Liver (tissue), 8 donors: ENCODE measurements at regions not wholly inside any gene's neighbourhood (a gene's known extent, or its start where the extent isn't known, plus 50 kb on each side); places are given as distances from the start of the nearest gene placed in this dataset.

ENCODE experiments used
- DNase-seq: peaks from one replicate; pipeline ENCODE4 v3.0.0-alpha.2; 2017; ENCODE audit warnings: low spot score
- H3K27ac ChIP-seq, 2 donors: one replicate each; pipeline ENCODE4 v1.7.0; 2013; ENCODE audit warnings: inconsistent platforms in 2 of 2, low read length in 2 of 2, control low read depth in 1 of 2, low read depth in 1 of 2, mild to moderate bottlenecking in 1 of 2
- H3K27me3 ChIP-seq, 4 donors: one replicate each; pipeline versions ENCODE4 v1.6.1 to v1.7.0; 2013; ENCODE audit warnings: low read length in 3 of 4, inconsistent platforms in 1 of 4, mild to moderate bottlenecking in 1 of 4, moderate library complexity in 1 of 4; ENCODE audit not compliant: control insufficient read depth in 4 of 4, insufficient read depth in 4 of 4
- H3K36me3 ChIP-seq, 4 donors: one replicate each; pipeline versions ENCODE4 v1.6.1 to v1.7.0; 2013; ENCODE audit warnings: low read length in 3 of 4, mild to moderate bottlenecking in 3 of 4, low read depth in 1 of 4, moderate library complexity in 1 of 4; ENCODE audit not compliant: control insufficient read depth in 4 of 4, insufficient read depth in 3 of 4
- H3K4me1 ChIP-seq, 4 donors: one replicate each; pipeline versions ENCODE4 v1.6.1 to v1.7.0; 2013; ENCODE audit warnings: low read length in 3 of 4, mild to moderate bottlenecking in 3 of 4, moderate library complexity in 1 of 4; ENCODE audit not compliant: control insufficient read depth in 4 of 4, insufficient read depth in 4 of 4
- H3K4me3 ChIP-seq, 3 donors: one replicate each; pipeline versions ENCODE4 v1.6.1 to v1.7.0; 2013; ENCODE audit warnings: low read length in 3 of 3, control low read depth in 1 of 3, low read depth in 1 of 3, mild to moderate bottlenecking in 1 of 3
- H3K9ac ChIP-seq, 2 donors: one replicate each; pipeline ENCODE4 v1.7.0; 2013; ENCODE audit warnings: low read length in 2 of 2, mild to moderate bottlenecking in 2 of 2, moderate library complexity in 2 of 2, control low read depth in 1 of 2, low read depth in 1 of 2
- H3K9me3 ChIP-seq, 4 donors: one replicate each; pipeline versions ENCODE4 v1.6.1 to v1.7.0; 2013; ENCODE audit warnings: low read length in 3 of 4; ENCODE audit not compliant: control insufficient read depth in 4 of 4
- EGR1 ChIP-seq, 2 donors: IDR thresholded peaks; 2 replicates each; pipeline ENCODE4 v1.6.1; 2016 to 2018; ENCODE audit warnings: antibody characterized with exemption in 2 of 2, low read depth in 2 of 2
- FOXA1 ChIP-seq: IDR thresholded peaks from 2 replicates; pipeline ENCODE4 v1.6.1; 2016; ENCODE audit warnings: antibody characterized with exemption
- FOXA2 ChIP-seq: IDR thresholded peaks from 2 replicates; pipeline ENCODE4 v1.6.1; 2016; ENCODE audit warnings: antibody characterized with exemption
- GABPA ChIP-seq, 2 donors: IDR thresholded peaks in 1 of 2; conservative IDR thresholded peaks in 1 of 2; 2 replicates each; pipeline ENCODE4 v1.6.1; 2016; ENCODE audit warnings: antibody characterized with exemption in 2 of 2, mild to moderate bottlenecking in 1 of 2, moderate library complexity in 1 of 2
- HNF4A ChIP-seq, 2 donors: conservative IDR thresholded peaks; 2 replicates each; pipeline ENCODE4 v1.6.1; 2016; ENCODE audit warnings: antibody characterized with exemption in 2 of 2, mild to moderate bottlenecking in 2 of 2
- HNF4G ChIP-seq: IDR thresholded peaks from 2 replicates; pipeline ENCODE4 v1.6.1; 2016; ENCODE audit warnings: antibody characterized with exemption
- JUND ChIP-seq, 2 donors: IDR thresholded peaks; 2 replicates each; pipeline ENCODE4 v1.6.1; 2016; ENCODE audit warnings: antibody characterized with exemption in 2 of 2
- NR2F2 ChIP-seq: IDR thresholded peaks from 2 replicates; pipeline ENCODE4 v1.6.1; 2016; ENCODE audit warnings: antibody characterized with exemption
- RAD21 ChIP-seq, 2 donors: IDR thresholded peaks; 2 replicates each; pipeline ENCODE4 v1.6.1; 2016; ENCODE audit warnings: antibody characterized with exemption in 2 of 2, mild to moderate bottlenecking in 2 of 2
- RXRA ChIP-seq, 2 donors: IDR thresholded peaks; 2 replicates each; pipeline ENCODE4 v1.6.1; 2017 to 2018; ENCODE audit warnings: antibody characterized with exemption in 2 of 2, mild to moderate bottlenecking in 1 of 2
- SP1 ChIP-seq: IDR thresholded peaks from 2 replicates; pipeline ENCODE4 v1.6.1; 2018; ENCODE audit warnings: antibody characterized with exemption, mild to moderate bottlenecking
- TAF1 ChIP-seq: conservative IDR thresholded peaks from 2 replicates; pipeline ENCODE4 v1.6.1; 2016; ENCODE audit warnings: antibody characterized with exemption, mild to moderate bottlenecking
- WGBS: extraction: QIAGEN DNeasy Blood & Tissue Kit; methylation state at CpG from one replicate; pipeline ENCODE4 v1.1.7; 2013; 5-methylcytosine and 5-hydroxymethylcytosine counted together
- TF ChIP-seq, protein P1 (sequence below): fragments of 150-350 bp; IDR thresholded peaks from 2 replicates; pipeline ENCODE4 v1.5.1; 2017; ENCODE audit warnings: improper control_type of control experiment, low read depth, low read length; ENCODE audit not compliant: missing input control
- TF ChIP-seq, protein P2 (sequence below): IDR thresholded peaks from 2 replicates; pipeline ENCODE4 v1.6.1; 2016; ENCODE audit warnings: antibody characterized with exemption
- TF ChIP-seq, protein P3 (sequence below): IDR thresholded peaks from 2 replicates; pipeline ENCODE4 v1.6.1; 2016; ENCODE audit warnings: antibody characterized with exemption
- TF ChIP-seq, protein P4 (sequence below): IDR thresholded peaks from 2 replicates; pipeline ENCODE4 v1.6.1; 2016; ENCODE audit warnings: antibody characterized with exemption
- donor health status: healthy.
- donor health status: healthy.
- donor health status: healthy.
- donor health status: healthy.
- donor health status: healthy.

DNA sequence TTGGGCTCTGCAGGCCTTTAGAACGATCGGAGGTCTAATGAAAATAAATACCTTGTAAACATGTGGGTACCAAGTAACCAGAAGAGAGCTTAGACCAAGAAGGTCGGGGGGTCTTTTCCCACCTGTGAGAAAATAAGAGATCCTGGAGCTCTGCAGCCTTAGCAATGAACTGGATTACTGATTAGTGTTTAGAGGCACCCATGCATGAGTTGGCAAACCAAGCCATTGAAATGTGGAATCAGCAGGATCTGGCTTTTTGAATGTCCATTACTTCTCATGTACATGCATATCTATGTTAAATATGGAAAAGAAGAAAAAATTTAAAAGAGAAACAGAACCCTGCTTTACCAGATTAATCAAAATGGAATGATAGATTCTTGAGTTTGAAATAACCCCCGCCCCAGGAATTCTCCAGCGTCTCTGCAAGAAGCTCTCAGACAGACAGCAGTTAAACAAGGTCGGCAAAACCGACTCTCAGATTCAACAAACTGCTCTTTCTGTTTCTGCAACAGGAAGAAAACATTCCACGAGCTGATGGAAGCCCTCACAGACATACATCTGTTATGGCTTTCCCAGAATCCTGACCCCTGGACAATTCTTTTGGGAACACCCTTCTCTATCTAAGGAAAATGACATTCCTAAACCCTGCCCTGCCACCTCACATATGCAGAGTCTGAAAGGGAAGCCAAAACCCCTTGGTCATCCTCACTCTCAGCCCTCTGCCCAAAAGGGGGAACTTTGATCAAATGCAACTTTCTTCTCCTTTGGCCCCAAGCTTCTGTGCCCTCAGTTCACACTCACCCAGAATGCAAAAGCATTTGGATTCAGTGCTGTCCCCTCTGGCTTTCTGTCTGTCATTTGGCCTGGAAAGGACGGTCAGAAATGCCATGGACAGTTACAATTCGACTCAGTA, 78.7 kb upstream of the EN2 start:
- Histone ChIP-seq H3K4me1 (peaks cover 12 to 48% (median 31%) of the 10 kb centered on the region in 4 donors), H3K9ac (no peak overlapping the region), H3K4me3 (no peak overlapping the region), H3K9me3 (no peaks in the 10 kb centered on the region), H3K27me3 (peaks cover 8 to 53% (median 24%) of the 10 kb centered on the region in 4 donors), H3K27ac (no peak overlapping the region), H3K36me3 (no peaks in the 10 kb centered on the region)
- DNase-seq, result no peak
- TF ChIP-seq GABPA (IDR thresholded peaks at IDR 0.05 in 1 of 2, conservative IDR thresholded peaks at IDR 0.05 in 1 of 2) (no peak), NR2F2 (no peak), FOXA1 (no peak), HNF4G (no peak), SP1 (no peak)
- 6% methylated on average over 10 of the region's 10 CpGs for WGBS

DNA sequence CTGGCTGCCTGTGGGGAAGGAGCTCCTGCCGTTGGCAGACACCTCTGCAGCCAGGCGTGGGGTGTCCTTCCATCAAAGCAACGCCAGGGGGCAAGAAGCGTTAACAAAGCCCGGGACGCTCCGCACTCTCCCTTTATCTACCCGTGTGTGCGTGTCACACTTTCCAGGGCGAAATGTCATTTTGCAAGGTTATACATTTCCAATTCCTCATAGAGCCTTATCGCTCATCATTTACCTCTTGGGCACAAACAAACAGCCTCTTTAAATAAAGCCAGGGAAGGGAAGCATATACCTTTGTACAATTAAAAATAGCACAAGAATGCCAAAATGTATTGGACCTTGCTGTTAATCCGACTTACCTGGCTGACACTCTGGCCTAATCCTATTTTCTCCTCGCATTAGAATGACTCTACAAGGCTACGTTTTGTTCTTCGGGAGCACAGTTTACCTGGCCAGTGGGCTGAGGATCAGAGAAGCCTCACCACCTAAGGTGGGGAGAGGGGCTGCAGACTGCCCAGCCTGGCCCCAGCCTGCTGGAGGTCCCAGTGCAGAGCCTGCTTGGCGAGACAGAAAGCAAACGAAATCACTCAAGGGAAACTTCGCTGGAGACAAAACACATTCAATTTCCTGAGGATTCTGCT, 77.6 kb upstream of the EN2 start:
- peaks cover 6 to 46% (median 23%) of the 10 kb centered on the region in 4 donors for H3K27me3 ChIP-seq
- WGBS, result 3% methylated on average over 18 of the region's 18 CpGs
- peaks cover 7 to 37% (median 24%) of the 10 kb centered on the region in 4 donors for H3K4me1 ChIP-seq
- H3K27ac ChIP-seq, result no peak overlapping the region
- no peak overlapping the region for H3K9ac ChIP-seq
- H3K36me3 ChIP-seq, result no peaks in the 10 kb centered on the region
- no peak overlapping the region for H3K4me3 ChIP-seq
- no peak for TF ChIP-seq EGR1 (IDR thresholded peaks at IDR 0.05; ENCODE audit: low read depth in 2 of 2)
- no peak for TF ChIP-seq JUND (IDR thresholded peaks at IDR 0.05)
- TF ChIP-seq RAD21 (IDR thresholded peaks at IDR 0.05), result peak; percentile 75 to 84
- no peak for TF ChIP-seq SP1
- no peak for TF ChIP-seq FOXA2
- TF ChIP-seq, protein P1, sequence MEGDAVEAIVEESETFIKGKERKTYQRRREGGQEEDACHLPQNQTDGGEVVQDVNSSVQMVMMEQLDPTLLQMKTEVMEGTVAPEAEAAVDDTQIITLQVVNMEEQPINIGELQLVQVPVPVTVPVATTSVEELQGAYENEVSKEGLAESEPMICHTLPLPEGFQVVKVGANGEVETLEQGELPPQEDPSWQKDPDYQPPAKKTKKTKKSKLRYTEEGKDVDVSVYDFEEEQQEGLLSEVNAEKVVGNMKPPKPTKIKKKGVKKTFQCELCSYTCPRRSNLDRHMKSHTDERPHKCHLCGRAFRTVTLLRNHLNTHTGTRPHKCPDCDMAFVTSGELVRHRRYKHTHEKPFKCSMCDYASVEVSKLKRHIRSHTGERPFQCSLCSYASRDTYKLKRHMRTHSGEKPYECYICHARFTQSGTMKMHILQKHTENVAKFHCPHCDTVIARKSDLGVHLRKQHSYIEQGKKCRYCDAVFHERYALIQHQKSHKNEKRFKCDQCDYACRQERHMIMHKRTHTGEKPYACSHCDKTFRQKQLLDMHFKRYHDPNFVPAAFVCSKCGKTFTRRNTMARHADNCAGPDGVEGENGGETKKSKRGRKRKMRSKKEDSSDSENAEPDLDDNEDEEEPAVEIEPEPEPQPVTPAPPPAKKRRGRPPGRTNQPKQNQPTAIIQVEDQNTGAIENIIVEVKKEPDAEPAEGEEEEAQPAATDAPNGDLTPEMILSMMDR, result peak; percentile 85
- TF ChIP-seq, protein P2, sequence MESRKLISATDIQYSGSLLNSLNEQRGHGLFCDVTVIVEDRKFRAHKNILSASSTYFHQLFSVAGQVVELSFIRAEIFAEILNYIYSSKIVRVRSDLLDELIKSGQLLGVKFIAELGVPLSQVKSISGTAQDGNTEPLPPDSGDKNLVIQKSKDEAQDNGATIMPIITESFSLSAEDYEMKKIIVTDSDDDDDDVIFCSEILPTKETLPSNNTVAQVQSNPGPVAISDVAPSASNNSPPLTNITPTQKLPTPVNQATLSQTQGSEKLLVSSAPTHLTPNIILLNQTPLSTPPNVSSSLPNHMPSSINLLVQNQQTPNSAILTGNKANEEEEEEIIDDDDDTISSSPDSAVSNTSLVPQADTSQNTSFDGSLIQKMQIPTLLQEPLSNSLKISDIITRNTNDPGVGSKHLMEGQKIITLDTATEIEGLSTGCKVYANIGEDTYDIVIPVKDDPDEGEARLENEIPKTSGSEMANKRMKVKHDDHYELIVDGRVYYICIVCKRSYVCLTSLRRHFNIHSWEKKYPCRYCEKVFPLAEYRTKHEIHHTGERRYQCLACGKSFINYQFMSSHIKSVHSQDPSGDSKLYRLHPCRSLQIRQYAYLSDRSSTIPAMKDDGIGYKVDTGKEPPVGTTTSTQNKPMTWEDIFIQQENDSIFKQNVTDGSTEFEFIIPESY, result no peak
- no peak for TF ChIP-seq TAF1
- TF ChIP-seq NR2F2, result no peak
- no peak for TF ChIP-seq HNF4A (conservative IDR thresholded peaks at IDR 0.05)
- TF ChIP-seq RXRA (IDR thresholded peaks at IDR 0.05), result no peak
- TF ChIP-seq GABPA (IDR thresholded peaks at IDR 0.05 in 1 of 2, conservative IDR thresholded peaks at IDR 0.05 in 1 of 2), result no peak
- TF ChIP-seq FOXA1, result no peak
- TF ChIP-seq, protein P3, sequence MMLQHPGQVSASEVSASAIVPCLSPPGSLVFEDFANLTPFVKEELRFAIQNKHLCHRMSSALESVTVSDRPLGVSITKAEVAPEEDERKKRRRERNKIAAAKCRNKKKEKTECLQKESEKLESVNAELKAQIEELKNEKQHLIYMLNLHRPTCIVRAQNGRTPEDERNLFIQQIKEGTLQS, result no peak
- TF ChIP-seq, protein P4, sequence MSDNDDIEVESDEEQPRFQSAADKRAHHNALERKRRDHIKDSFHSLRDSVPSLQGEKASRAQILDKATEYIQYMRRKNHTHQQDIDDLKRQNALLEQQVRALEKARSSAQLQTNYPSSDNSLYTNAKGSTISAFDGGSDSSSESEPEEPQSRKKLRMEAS, result no peak
- peak; percentile 51 for DNase-seq
- H3K9me3 ChIP-seq, result no peaks in the 10 kb centered on the region
